Stimulated activated CD4-positive, alpha-beta T cell treated with anti-CD3 and anti-CD28 coated beads, Interleukin-1b, Interleukin-23, amount 100 ng/mL, for 4 hours (primary cell): ENCODE measurements at regions not wholly inside any gene's neighbourhood (a gene's known extent, or its start where the extent isn't known, plus 50 kb on each side); places are given as distances from the start of the nearest gene placed in this dataset.

ENCODE experiments used
- DNase-seq, 2 donors: peaks; one replicate each; pipeline ENCODE4 v3.0.0-alpha.2; 2020; ENCODE audit warnings: low read depth in 2 of 2

DNA sequence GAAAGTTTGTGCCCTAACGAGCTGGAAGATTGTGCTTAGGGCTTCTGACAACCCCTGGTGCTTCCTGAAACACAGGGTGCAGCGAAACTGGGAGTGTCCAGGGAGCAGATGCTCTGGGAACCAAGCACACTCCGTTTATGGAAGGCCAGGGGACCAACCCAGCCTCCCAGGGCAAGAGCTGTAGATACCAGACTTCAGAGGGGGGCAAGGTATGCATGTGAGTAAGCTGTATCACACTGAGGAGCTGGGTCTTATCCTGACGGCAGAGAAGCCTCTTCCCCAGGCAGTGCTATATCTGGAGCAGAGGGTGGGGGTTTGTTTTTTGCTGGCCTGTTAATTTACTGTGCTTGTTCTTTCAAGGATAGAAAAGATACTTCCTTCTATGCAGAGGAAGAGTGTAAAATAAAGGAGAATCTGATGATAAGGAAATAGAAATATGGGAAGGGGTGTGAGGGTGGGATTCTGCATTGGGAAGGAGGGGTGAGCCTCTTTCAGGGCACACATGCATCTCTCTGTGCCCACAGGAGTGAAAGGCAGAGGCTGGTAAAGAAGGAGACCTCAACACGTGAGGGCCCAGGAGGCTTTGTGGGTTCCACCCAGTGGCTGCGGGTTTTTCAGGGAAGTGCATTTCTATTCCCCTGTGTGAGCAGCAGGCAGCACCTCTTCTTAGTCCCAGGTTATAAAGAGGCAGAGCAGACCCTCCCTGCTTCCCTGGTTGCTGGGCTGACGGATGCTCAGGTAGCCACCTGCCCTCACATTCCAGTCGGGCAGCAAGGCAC is 314.1 kb downstream of the TCERG1L start:
- no peak for DNase-seq

DNA sequence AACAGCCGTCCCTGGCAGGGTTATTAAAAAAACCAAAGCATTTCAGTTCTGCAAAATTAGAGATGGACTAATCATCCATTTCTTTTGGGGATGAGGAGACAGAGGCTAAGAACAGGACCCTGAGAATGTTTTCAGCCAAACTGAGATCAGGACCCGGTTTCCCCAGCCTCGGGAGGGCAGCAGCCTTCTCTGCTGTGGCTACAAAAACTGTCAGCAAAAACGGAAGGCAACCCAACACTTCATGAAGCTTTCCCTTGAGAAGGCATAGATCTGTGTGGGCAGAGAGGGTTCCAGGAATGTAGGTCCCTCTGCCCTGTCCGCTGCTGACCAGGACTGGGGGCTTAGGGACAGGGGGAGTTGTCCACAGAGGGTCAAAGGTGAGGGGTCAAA is 313.5 kb downstream of the TCERG1L start:
- no peak for DNase-seq

- DNase-seq = no peak
Observed at GRCh38 chr10:130998642-130999041, 312.9 kb downstream of the TCERG1L start.

DNA sequence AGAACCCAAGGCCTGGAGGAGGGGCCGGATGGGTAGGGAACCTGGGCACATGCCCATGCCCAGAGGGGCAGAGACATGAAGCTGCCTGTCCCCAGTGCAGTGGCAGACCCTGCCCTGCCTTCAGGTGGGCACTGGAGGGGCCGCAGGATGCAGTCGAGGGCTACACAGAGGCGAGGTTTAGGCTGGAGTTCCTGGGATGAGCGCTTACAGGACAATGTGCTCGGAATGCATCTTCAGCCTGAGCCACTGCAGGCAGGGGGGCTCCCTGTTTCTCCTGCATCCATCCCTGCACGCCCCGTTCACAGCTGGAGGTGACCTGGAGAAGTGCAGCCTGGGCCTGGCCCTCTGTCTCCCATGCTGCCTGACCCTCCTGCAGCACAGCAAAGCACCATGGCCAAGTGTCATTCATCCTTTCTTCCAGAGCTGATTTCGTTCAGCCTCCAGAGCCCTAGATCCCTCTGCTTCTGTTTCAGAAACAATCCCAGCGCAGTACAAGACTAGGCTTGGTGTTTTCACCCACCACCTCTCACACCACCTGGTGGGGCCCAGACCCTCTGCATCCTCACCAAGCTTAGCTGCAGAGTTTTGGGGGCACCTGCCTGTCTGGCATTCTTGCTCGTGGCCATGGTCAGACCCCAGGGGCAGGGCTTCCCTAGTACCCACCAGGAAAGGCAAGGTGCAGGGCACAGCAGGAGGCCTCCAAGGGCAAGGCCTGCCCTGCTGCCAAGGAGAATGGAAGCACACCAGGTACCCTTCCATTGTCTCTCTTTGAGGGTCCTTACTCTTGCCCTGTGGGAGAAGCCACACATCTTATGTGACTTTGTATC is 311.9 kb downstream of the TCERG1L start:
- DNase-seq = no peak

GRCh38 chr10:131000244-131000643 is 311.3 kb downstream of the TCERG1L start:
- no peak for DNase-seq

GRCh38 chr10:131000743-131001142 is 310.8 kb downstream of the TCERG1L start:
- DNase-seq = no peak

GRCh38 chr10:131001438-131001837 is 310.1 kb downstream of the TCERG1L start:
- DNase-seq = no peak

DNA sequence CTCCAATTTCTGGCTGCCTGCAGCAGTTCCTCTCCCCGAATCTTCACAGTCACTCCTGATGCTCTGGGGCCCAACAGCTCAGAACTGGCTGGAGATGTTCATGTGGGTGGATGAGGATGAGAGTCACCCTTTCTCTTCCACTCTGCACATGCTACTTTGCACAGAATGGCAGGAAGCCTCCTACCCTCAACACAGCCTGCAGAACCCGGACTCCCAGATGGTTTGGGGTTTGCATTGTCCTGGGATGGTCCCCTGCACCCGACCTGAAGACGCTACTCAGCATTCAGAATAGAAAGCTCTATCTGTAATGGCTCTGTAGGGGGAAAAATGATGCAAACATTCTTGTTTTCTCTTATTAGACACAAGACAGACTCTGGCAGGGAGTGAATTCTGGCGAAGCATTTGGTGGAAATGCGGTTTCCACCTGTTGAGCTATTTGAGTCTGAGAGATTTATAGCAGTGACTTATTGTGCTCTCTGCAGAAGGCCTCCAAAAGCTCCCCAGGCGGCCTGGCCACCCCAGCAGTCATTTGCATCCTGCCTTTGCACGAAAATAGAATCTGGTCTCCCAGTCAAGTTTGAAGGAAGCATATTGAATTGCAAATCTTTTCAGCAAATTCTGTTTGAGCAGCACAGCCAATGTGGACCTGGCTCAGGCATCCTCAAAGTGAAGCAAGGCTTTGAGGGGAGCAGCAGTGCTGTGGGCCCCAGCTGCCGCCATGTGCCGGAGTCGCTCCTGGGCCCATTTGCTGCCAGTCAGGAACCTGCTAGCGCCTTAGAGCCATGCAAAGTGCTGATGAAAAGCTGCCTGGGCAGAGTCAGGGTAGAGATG is 309.3 kb downstream of the TCERG1L start:
- DNase-seq = no peak

DNA sequence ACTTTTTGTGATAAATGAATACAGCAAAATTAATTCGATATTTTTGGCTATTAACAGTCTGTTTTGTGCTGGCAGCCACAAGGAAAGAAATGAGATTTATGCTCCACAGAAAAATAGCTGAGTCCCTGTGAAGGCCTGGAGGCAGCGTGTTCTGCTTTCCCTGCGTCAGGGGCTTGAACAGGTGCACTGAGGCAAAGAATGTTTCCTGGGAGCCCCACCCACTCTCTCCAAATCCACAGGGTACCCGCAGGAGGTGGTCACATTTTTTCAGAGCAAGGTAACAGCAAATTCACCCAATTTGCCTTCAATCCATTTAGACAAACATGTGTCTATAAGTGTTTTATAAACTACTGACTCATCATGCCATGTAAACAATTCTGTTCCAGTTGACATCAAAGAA is 308.1 kb downstream of the TCERG1L start:
- no peak for DNase-seq

- DNase-seq = no peak
Observed at GRCh38 chr10:131004276-131004675, 307.2 kb downstream of the TCERG1L start.

GRCh38 chr10:131006458-131007256 is 304.9 kb downstream of the TCERG1L start:
- no peak for DNase-seq

DNA sequence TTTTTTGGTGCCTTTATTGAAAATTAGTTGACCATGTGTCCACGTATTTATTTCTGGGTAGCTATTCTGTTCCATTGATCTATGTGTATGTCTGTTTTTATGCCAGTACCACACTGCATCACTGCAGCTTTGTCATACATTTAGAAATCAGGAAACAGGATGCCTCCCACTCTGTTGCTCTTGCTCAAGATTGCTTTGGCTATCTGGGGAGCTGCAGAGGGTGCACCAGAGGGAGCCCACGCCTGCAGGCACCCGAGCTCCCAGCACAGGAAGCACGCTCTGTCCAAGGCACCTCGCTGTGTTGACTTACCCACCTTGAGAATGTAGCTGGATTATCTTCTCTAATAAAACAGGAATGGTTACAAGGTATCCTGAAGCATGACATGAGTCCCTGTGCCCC is 301.7 kb downstream of the TCERG1L start:
- no peak for DNase-seq

DNA sequence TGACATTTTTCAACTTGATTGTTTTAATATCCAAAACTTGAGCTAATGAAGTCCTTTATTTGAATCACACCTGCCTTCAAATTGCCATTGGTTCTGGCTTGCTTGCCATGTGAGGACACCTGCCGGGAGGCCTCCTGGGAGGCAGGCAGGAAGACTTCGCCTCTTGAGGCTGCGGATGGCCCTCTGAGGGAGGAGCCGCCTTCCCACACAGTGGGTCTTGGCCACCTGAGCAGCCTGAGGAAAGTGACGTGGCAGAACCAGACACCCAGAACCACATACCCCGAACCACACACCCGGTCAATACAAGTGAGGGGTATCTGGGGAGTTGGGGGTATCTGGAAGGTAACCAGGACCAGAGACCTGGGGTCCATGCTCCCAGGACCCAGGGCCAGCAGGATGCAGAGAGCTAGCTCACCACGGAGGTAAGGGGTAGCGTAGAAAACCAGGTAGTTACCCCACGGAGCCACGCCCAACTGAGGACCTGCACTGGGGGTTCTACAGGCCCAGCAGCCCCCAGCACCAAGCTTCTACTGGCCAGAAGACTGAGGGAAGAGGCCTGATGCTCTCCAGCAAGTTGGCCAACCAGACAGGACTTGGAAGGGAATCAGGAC is 300.5 kb downstream of the TCERG1L start:
- DNase-seq = no peak

GRCh38 chr10:131011936-131012640 is 299.4 kb downstream of the TCERG1L start:
- DNase-seq = no peak

- DNase-seq = no peak
Observed at GRCh38 chr10:131012641-131012985, 298.9 kb downstream of the TCERG1L start.

DNA sequence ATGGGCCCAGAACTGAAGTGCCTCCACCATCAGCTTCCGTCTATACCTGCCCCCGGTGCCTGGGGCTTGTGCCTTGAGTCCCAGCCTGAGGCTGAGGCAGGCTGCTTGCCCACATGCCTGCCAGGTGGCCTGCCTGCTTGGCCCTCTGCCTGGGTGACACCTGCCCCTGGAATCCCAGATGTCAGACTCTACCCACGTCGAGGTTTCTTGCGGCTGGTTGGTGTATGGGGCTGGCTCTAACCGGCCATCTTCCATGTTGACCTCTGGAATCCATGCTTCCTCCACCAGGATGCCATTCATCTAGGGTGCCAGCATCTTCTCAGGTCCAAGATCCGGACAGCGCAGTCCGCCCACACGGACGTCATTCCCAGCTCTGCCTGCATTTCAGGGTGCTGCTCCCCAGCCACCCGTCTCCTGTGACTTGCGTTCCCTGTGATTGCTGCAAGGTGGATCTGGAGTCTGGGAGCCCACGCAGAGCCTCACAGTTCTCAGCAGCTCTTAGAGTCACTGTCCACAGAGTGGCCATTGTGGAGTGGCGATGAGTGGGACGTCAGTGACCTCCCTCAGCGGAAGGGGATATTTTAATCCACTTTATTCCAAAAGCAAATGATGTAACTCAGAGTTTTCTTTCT is 298.1 kb downstream of the TCERG1L start:
- no peak for DNase-seq

GRCh38 chr10:131014271-131014670 is 297.2 kb downstream of the TCERG1L start:
- DNase-seq = no peak

GRCh38 chr10:131015271-131015670 is 296.2 kb downstream of the TCERG1L start:
- DNase-seq = no peak

DNA sequence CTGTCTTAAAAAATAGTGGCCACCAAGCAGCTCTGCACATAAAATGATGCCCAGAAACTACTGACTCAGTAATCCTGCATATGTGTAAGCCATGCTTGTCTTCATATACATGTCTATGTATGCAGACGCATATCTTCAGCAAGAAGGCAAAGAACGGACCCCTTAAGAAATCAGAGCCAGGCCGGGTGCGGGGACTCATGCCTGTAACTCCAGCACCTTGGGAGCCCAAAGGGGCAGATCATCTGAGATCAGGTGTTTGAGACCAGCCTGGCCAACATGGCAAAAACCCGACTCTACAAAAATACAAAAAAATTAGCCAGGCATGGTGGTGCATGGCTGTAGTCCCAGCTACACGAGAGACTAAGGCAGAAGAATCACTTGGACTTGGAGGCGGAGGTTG is 295.0 kb downstream of the TCERG1L start:
- DNase-seq = no peak
